ENCODE measurements at regions not wholly inside any gene's neighbourhood (a gene's known extent, or its start where the extent isn't known, plus 50 kb on each side); places are given as distances from the start of the nearest gene placed in this dataset.

- ChIA-PET CTCF (no interaction called here), POLR2A (no interaction called here)
- no peak overlapping the region for H3K4me3 ChIP-seq (ENCODE audit: low read length)
- no peaks in the 10 kb centered on the region for H3K27me3 ChIP-seq (ENCODE audit: control insufficient read depth in 2 of 2, insufficient read depth in 2 of 2, low read length in 2 of 2)
- no peak overlapping the region for H3K27ac ChIP-seq (ENCODE audit: low read depth, low read length)
- H3K27ac Mint-ChIP-seq = no peak overlapping the region
- H3K4me1 ChIP-seq (ENCODE audit: control insufficient read depth in 2 of 2, insufficient read depth in 2 of 2, low read length in 2 of 2) = no peaks in the 10 kb centered on the region
- ATAC-seq = no peak
- DNase-seq = no peak
- H3K4me3 Mint-ChIP-seq = no peak overlapping the region
- H3K9me3 ChIP-seq (ENCODE audit: control insufficient read depth in 2 of 3, low read length in 3 of 3) = no peaks in the 10 kb centered on the region
- intact Hi-C loops (cut with micrococcal nuclease) = no loop called here
- H3K36me3 ChIP-seq (ENCODE audit: control insufficient read depth in 2 of 3, insufficient read depth in 3 of 3, low read length in 3 of 3) = no peaks in the 10 kb centered on the region
- H3K36me3 Mint-ChIP-seq = no peaks in the 10 kb centered on the region
- peaks cover 0 to 29% (median 0%) of the 10 kb centered on the region in 7 donors for H3K4me1 Mint-ChIP-seq
- H3K9me3 Mint-ChIP-seq = peaks cover 0 to 6% (median 0%) of the 10 kb centered on the region in 11 donors
- no peaks in the 10 kb centered on the region for H3K27me3 Mint-ChIP-seq
Measured at GRCh38 chrX:115897956-115898355, 272.6 kb upstream of the AGTR2 start.

DNA sequence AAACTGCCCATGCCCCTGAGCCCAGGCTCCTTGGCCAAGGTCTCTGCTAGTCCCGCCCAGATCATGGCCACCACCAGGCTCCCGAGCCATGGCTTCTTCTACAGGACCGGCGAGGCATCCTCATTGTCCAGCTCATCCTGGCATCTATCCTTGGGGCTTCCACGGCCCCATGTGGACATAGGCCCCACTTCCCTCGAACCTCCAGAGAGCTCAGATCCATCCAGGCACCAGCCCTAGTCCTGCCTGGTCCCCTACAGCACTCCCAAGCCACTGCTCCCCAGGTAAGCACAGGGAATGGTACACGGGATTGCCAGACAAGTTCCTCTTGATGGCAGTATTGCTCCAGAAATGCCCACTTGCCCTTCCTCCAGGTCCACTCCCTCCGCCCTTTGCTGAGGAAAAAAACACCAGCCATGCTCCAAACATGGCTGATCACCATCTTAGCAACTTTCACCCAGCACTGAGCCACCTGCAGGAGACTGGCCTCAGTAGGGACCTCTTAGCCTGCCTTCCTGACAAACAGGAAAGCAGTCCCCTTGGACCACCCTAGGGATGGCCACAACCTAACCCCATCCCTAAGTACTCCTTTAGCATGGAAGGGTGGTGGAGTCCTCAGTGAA lies 272.1 kb upstream of the AGTR2 start:
- Mint-ChIP-seq H3K4me3 (peak overlapping the region in 4 of 10 donors; percentile 8 to 33 (median 20)), H3K27ac (peak overlapping the region in 2 of 9 donors; percentile 44 to 76), H3K27me3 (no peaks in the 10 kb centered on the region), H3K4me1 (peaks cover 0 to 23% (median 0%) of the 10 kb centered on the region in 7 donors), H3K9me3 (peaks cover 0 to 6% (median 0%) of the 10 kb centered on the region in 11 donors), H3K36me3 (no peaks in the 10 kb centered on the region)
- H3K36me3 ChIP-seq (ENCODE audit: control insufficient read depth in 2 of 3, insufficient read depth in 3 of 3, low read length in 3 of 3) = no peaks in the 10 kb centered on the region
- no peaks in the 10 kb centered on the region for H3K4me1 ChIP-seq (ENCODE audit: control insufficient read depth in 2 of 2, insufficient read depth in 2 of 2, low read length in 2 of 2)
- H3K4me3 ChIP-seq (ENCODE audit: low read length) = no peak overlapping the region
- H3K9me3 ChIP-seq (ENCODE audit: control insufficient read depth in 2 of 3, low read length in 3 of 3) = no peaks in the 10 kb centered on the region
- ATAC-seq (no peak), DNase-seq (peak in 5 of 9 donors; percentile 73 to 85 (median 78))
- ChIA-PET CTCF (no interaction called here), POLR2A (no interaction called here)
- intact Hi-C loops (cut with micrococcal nuclease) = no loop called here
- no peaks in the 10 kb centered on the region for H3K27me3 ChIP-seq (ENCODE audit: control insufficient read depth in 2 of 2, insufficient read depth in 2 of 2, low read length in 2 of 2)
- H3K27ac ChIP-seq (ENCODE audit: low read depth, low read length) = no peak overlapping the region

- H3K27ac ChIP-seq (ENCODE audit: low read depth, low read length) = no peak overlapping the region
- H3K4me3 Mint-ChIP-seq = no peak overlapping the region
- intact Hi-C loops (cut with micrococcal nuclease) = no loop called here
- H3K36me3 Mint-ChIP-seq = no peaks in the 10 kb centered on the region
- H3K27me3 Mint-ChIP-seq = no peaks in the 10 kb centered on the region
- no peak overlapping the region for H3K27ac Mint-ChIP-seq
- no peaks in the 10 kb centered on the region for H3K36me3 ChIP-seq (ENCODE audit: control insufficient read depth in 2 of 3, insufficient read depth in 3 of 3, low read length in 3 of 3)
- DNase-seq = no peak
- ChIA-PET CTCF (no interaction called here), POLR2A (no interaction called here)
- no peak overlapping the region for H3K4me3 ChIP-seq (ENCODE audit: low read length)
- no peaks in the 10 kb centered on the region for H3K9me3 ChIP-seq (ENCODE audit: control insufficient read depth in 2 of 3, low read length in 3 of 3)
- H3K4me1 ChIP-seq (ENCODE audit: control insufficient read depth in 2 of 2, insufficient read depth in 2 of 2, low read length in 2 of 2) = no peaks in the 10 kb centered on the region
- H3K4me1 Mint-ChIP-seq = peaks cover 0 to 17% (median 0%) of the 10 kb centered on the region in 7 donors
- no peak for ATAC-seq
- H3K27me3 ChIP-seq (ENCODE audit: control insufficient read depth in 2 of 2, insufficient read depth in 2 of 2, low read length in 2 of 2) = no peaks in the 10 kb centered on the region
- peaks cover 0 to 6% (median 0%) of the 10 kb centered on the region in 11 donors for H3K9me3 Mint-ChIP-seq
Measured at GRCh38 chrX:115900425-115900824, 270.1 kb upstream of the AGTR2 start.

- no peaks in the 10 kb centered on the region for H3K36me3 ChIP-seq (ENCODE audit: control insufficient read depth in 2 of 3, insufficient read depth in 3 of 3, low read length in 3 of 3)
- POLR2A ChIA-PET = no interaction called here
- ATAC-seq = no peak
- no peak overlapping the region for H3K27ac ChIP-seq (ENCODE audit: low read depth, low read length)
- H3K9me3 ChIP-seq (ENCODE audit: control insufficient read depth in 2 of 3, low read length in 3 of 3) = no peaks in the 10 kb centered on the region
- H3K4me1 ChIP-seq (ENCODE audit: control insufficient read depth in 2 of 2, insufficient read depth in 2 of 2, low read length in 2 of 2) = no peaks in the 10 kb centered on the region
- no peaks in the 10 kb centered on the region for H3K27me3 ChIP-seq (ENCODE audit: control insufficient read depth in 2 of 2, insufficient read depth in 2 of 2, low read length in 2 of 2)
- CTCF ChIA-PET = no interaction called here
- DNase-seq = no peak
- H3K4me3 ChIP-seq (ENCODE audit: low read length) = no peak overlapping the region
- H3K4me3 Mint-ChIP-seq = no peak overlapping the region
- intact Hi-C loops (cut with micrococcal nuclease) = no loop called here
- H3K36me3 Mint-ChIP-seq = no peaks in the 10 kb centered on the region
- H3K9me3 Mint-ChIP-seq = peaks cover 0 to 6% (median 0%) of the 10 kb centered on the region in 11 donors
- H3K27ac Mint-ChIP-seq = no peak overlapping the region
- peaks cover 0 to 17% (median 0%) of the 10 kb centered on the region in 7 donors for H3K4me1 Mint-ChIP-seq
- no peaks in the 10 kb centered on the region for H3K27me3 Mint-ChIP-seq
Measured at GRCh38 chrX:115901241-115901640, 269.3 kb upstream of the AGTR2 start.

GRCh38 chrX:115902995-115903394 lies 267.5 kb upstream of the AGTR2 start:
- Mint-ChIP-seq H3K27ac (no peak overlapping the region), H3K4me1 (peaks cover 0 to 17% (median 0%) of the 10 kb centered on the region in 7 donors), H3K27me3 (no peaks in the 10 kb centered on the region), H3K4me3 (no peak overlapping the region), H3K9me3 (peaks cover 0 to 5% (median 0%) of the 10 kb centered on the region in 11 donors), H3K36me3 (no peaks in the 10 kb centered on the region)
- DNase-seq (no peak), ATAC-seq (no peak)
- H3K4me1 ChIP-seq (ENCODE audit: control insufficient read depth in 2 of 2, insufficient read depth in 2 of 2, low read length in 2 of 2) = no peaks in the 10 kb centered on the region
- no peaks in the 10 kb centered on the region for H3K36me3 ChIP-seq (ENCODE audit: control insufficient read depth in 2 of 3, insufficient read depth in 3 of 3, low read length in 3 of 3)
- ChIA-PET CTCF (no interaction called here), POLR2A (no interaction called here)
- no peak overlapping the region for H3K4me3 ChIP-seq (ENCODE audit: low read length)
- H3K9me3 ChIP-seq (ENCODE audit: control insufficient read depth in 2 of 3, low read length in 3 of 3) = no peaks in the 10 kb centered on the region
- no peaks in the 10 kb centered on the region for H3K27me3 ChIP-seq (ENCODE audit: control insufficient read depth in 2 of 2, insufficient read depth in 2 of 2, low read length in 2 of 2)
- H3K27ac ChIP-seq (ENCODE audit: low read depth, low read length) = no peak overlapping the region
- intact Hi-C loops (cut with micrococcal nuclease) = no loop called here

DNA sequence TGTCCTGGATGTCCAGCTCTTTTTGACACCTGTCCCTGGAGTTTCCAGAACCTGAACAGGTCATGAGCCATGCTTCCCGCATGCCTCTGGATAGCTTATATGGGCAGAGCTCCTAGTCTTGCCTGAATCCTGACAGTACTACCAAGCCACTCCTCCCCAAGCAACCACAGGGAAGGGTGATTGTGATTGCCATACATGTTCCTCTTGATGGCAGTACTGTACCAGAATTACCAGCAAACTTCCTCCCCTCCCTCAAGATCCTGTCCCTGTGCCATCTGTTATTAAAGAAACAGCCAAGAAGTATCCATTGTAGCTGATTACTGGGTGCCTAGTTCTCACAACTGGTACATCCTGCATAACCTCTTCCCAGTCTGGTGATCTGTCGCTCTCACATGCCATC lies 264.3 kb upstream of the AGTR2 start:
- H3K9me3 Mint-ChIP-seq = peaks cover 0 to 7% (median 0%) of the 10 kb centered on the region in 11 donors
- Histone ChIP-seq H3K9me3 (ENCODE audit: control insufficient read depth in 2 of 3, low read length in 3 of 3) (no peaks in the 10 kb centered on the region), H3K27ac (ENCODE audit: low read depth, low read length) (no peak overlapping the region), H3K4me3 (ENCODE audit: low read length) (no peak overlapping the region), H3K36me3 (ENCODE audit: control insufficient read depth in 2 of 3, insufficient read depth in 3 of 3, low read length in 3 of 3) (no peaks in the 10 kb centered on the region), H3K27me3 (ENCODE audit: control insufficient read depth in 2 of 2, insufficient read depth in 2 of 2, low read length in 2 of 2) (no peaks in the 10 kb centered on the region), H3K4me1 (ENCODE audit: control insufficient read depth in 2 of 2, insufficient read depth in 2 of 2, low read length in 2 of 2) (no peaks in the 10 kb centered on the region)
- ATAC-seq (no peak), DNase-seq (no peak)
- CTCF ChIA-PET = no interaction called here
- H3K4me3 Mint-ChIP-seq = no peak overlapping the region
- no peaks in the 10 kb centered on the region for H3K27me3 Mint-ChIP-seq
- H3K27ac Mint-ChIP-seq = no peak overlapping the region
- H3K36me3 Mint-ChIP-seq = no peaks in the 10 kb centered on the region
- intact Hi-C loops (cut with micrococcal nuclease) = no loop called here
- peaks cover 0 to 1% (median 0%) of the 10 kb centered on the region in 7 donors for H3K4me1 Mint-ChIP-seq
- POLR2A ChIA-PET = no interaction called here

DNA sequence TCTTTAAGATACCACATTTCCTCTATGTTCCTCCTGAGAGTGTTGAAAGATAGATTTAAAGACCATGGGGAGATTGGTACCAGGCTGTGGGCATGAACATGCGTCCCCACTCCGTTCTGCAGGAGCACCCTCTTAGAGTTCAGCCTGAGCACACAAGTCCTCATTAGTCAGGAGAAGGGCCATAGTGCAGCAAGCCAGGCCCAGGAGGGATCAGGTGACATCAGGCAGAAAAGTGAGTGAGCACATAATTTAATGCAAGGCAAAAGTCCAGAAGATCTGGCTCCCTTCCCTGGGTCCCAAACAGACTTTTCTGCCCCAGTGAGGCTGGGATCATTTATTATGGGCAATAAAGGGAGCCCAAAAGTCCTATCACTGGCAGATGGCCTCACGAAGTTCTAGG lies 263.7 kb upstream of the AGTR2 start:
- no peak overlapping the region for H3K27ac Mint-ChIP-seq
- H3K4me3 Mint-ChIP-seq = no peak overlapping the region
- H3K27me3 ChIP-seq (ENCODE audit: control insufficient read depth in 2 of 2, insufficient read depth in 2 of 2, low read length in 2 of 2) = no peaks in the 10 kb centered on the region
- peaks cover 0 to 7% (median 0%) of the 10 kb centered on the region in 11 donors for H3K9me3 Mint-ChIP-seq
- no peaks in the 10 kb centered on the region for H3K27me3 Mint-ChIP-seq
- H3K9me3 ChIP-seq (ENCODE audit: control insufficient read depth in 2 of 3, low read length in 3 of 3) = no peaks in the 10 kb centered on the region
- DNase-seq (no peak), ATAC-seq (no peak)
- no peak overlapping the region for H3K27ac ChIP-seq (ENCODE audit: low read depth, low read length)
- no peaks in the 10 kb centered on the region for H3K4me1 ChIP-seq (ENCODE audit: control insufficient read depth in 2 of 2, insufficient read depth in 2 of 2, low read length in 2 of 2)
- CTCF ChIA-PET = no interaction called here
- POLR2A ChIA-PET = no interaction called here
- no peaks in the 10 kb centered on the region for H3K36me3 ChIP-seq (ENCODE audit: control insufficient read depth in 2 of 3, insufficient read depth in 3 of 3, low read length in 3 of 3)
- intact Hi-C loops (cut with micrococcal nuclease) = no loop called here
- no peaks in the 10 kb centered on the region for H3K4me1 Mint-ChIP-seq
- no peak overlapping the region for H3K4me3 ChIP-seq (ENCODE audit: low read length)
- H3K36me3 Mint-ChIP-seq = no peaks in the 10 kb centered on the region

All from naive thymus-derived CD4-positive, alpha-beta T cell (primary cell).